HL-60/S4 treated with retinoic acid at 250 ng/mL for 4 days and 3 days (cell line): ENCODE measurements at regions not wholly inside any gene's neighbourhood (a gene's known extent, or its start where the extent isn't known, plus 50 kb on each side); places are given as distances from the start of the nearest gene placed in this dataset.
"Not testable (repeated sequence)": the region's sequence is repeated elsewhere in the genome, so short reads cannot be mapped to it uniquely, and the experiment has no call there.

Experiments used
- in situ Hi-C: fragments of 300-500 bp; cut with MboI; formaldehyde crosslinking; loops from 2 replicates; pipeline ENCODE4 v1.7.0; 2022; ENCODE audit warnings: low sequenced_read_pairs

- in situ Hi-C loops, result no loop called here
These were observed 62.0 kb downstream of the SKIDA1 start for GRCh38 chr10:21463436-21463835.

- in situ Hi-C loops, result no loop called here
These were observed 67.2 kb downstream of the SKIDA1 start for GRCh38 chr10:21458126-21458871.

GRCh38 chr10:21456160-21456559 lies 69.3 kb downstream of the SKIDA1 start:
- in situ Hi-C loops, result no loop called here

GRCh38 chr10:21452203-21452602 lies 73.3 kb downstream of the SKIDA1 start:
- in situ Hi-C loops, result no loop called here

GRCh38 chr10:21449288-21449966 lies 76.1 kb downstream of the SKIDA1 start:
- in situ Hi-C loops, result no loop called here

- in situ Hi-C loops, result no loop called here
These were observed 80.3 kb downstream of the SKIDA1 start for GRCh38 chr10:21445163-21445562.

- in situ Hi-C loops, result no loop called here
These were observed 83.9 kb downstream of the SKIDA1 start for GRCh38 chr10:21441625-21442024.

- in situ Hi-C loops, result not testable (repeated sequence)
These were observed 86.6 kb downstream of the SKIDA1 start for GRCh38 chr10:21438914-21439313.

- in situ Hi-C loops, result no loop called here
These were observed 87.6 kb downstream of the SKIDA1 start for GRCh38 chr10:21437770-21438382.

- in situ Hi-C loops, result no loop called here
These were observed 93.2 kb downstream of the SKIDA1 start for GRCh38 chr10:21432266-21432665.

- in situ Hi-C loops, result no loop called here
These were observed 93.7 kb downstream of the SKIDA1 start for GRCh38 chr10:21431799-21432198.

- in situ Hi-C loops, result no loop called here
These were observed 97.5 kb downstream of the SKIDA1 start for GRCh38 chr10:21427804-21428481.

- in situ Hi-C loops, result no loop called here
These were observed 101.0 kb downstream of the SKIDA1 start for GRCh38 chr10:21424459-21424861.

GRCh38 chr10:21423850-21424249 lies 101.6 kb downstream of the SKIDA1 start:
- in situ Hi-C loops, result no loop called here

- in situ Hi-C loops, result no loop called here
These were observed 102.1 kb downstream of the SKIDA1 start for GRCh38 chr10:21423338-21423737.

- in situ Hi-C loops, result no loop called here
These were observed 103.7 kb downstream of the SKIDA1 start for GRCh38 chr10:21421794-21422193.

GRCh38 chr10:21421016-21421415 lies 104.5 kb downstream of the SKIDA1 start:
- in situ Hi-C loops, result no loop called here

GRCh38 chr10:21418981-21419576 lies 106.4 kb downstream of the SKIDA1 start:
- in situ Hi-C loops, result not testable (repeated sequence)

GRCh38 chr10:21417172-21417712 lies 108.2 kb downstream of the SKIDA1 start:
- in situ Hi-C loops, result no loop called here

- in situ Hi-C loops, result no loop called here
These were observed 111.8 kb downstream of the SKIDA1 start for GRCh38 chr10:21413680-21414079.

- in situ Hi-C loops, result no loop called here
These were observed 112.2 kb downstream of the SKIDA1 start for GRCh38 chr10:21413268-21413667.
